ENCODE measurements at regions not wholly inside any gene's neighbourhood (a gene's known extent, or its start where the extent isn't known, plus 50 kb on each side); places are given as distances from the start of the nearest gene placed in this dataset.

- TF ChIP-seq, protein P1, sequence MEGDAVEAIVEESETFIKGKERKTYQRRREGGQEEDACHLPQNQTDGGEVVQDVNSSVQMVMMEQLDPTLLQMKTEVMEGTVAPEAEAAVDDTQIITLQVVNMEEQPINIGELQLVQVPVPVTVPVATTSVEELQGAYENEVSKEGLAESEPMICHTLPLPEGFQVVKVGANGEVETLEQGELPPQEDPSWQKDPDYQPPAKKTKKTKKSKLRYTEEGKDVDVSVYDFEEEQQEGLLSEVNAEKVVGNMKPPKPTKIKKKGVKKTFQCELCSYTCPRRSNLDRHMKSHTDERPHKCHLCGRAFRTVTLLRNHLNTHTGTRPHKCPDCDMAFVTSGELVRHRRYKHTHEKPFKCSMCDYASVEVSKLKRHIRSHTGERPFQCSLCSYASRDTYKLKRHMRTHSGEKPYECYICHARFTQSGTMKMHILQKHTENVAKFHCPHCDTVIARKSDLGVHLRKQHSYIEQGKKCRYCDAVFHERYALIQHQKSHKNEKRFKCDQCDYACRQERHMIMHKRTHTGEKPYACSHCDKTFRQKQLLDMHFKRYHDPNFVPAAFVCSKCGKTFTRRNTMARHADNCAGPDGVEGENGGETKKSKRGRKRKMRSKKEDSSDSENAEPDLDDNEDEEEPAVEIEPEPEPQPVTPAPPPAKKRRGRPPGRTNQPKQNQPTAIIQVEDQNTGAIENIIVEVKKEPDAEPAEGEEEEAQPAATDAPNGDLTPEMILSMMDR (IDR thresholded peaks at IDR 0.05) = no peak
- TF ChIP-seq POLR2A (IDR thresholded peaks at IDR 0.05) = no peak
Measured at GRCh38 chr6:41475737-41476357, 70.3 kb upstream of the FOXP4 start.
